Liver (tissue), 8 donors: ENCODE measurements at regions not wholly inside any gene's neighbourhood (a gene's known extent, or its start where the extent isn't known, plus 50 kb on each side); places are given as distances from the start of the nearest gene placed in this dataset.

Experiments
- DNase-seq: peaks from one replicate; pipeline ENCODE4 v3.0.0-alpha.2; 2017; ENCODE audit warnings: low spot score
- H3K27ac ChIP-seq, 2 donors: one replicate each; pipeline ENCODE4 v1.7.0; 2013; ENCODE audit warnings: inconsistent platforms in 2 of 2, low read length in 2 of 2, control low read depth in 1 of 2, low read depth in 1 of 2, mild to moderate bottlenecking in 1 of 2
- H3K27me3 ChIP-seq, 4 donors: one replicate each; pipeline versions ENCODE4 v1.6.1 to v1.7.0; 2013; ENCODE audit warnings: low read length in 3 of 4, inconsistent platforms in 1 of 4, mild to moderate bottlenecking in 1 of 4, moderate library complexity in 1 of 4; ENCODE audit not compliant: control insufficient read depth in 4 of 4, insufficient read depth in 4 of 4
- H3K36me3 ChIP-seq, 4 donors: one replicate each; pipeline versions ENCODE4 v1.6.1 to v1.7.0; 2013; ENCODE audit warnings: low read length in 3 of 4, mild to moderate bottlenecking in 3 of 4, low read depth in 1 of 4, moderate library complexity in 1 of 4; ENCODE audit not compliant: control insufficient read depth in 4 of 4, insufficient read depth in 3 of 4
- H3K4me1 ChIP-seq, 4 donors: one replicate each; pipeline versions ENCODE4 v1.6.1 to v1.7.0; 2013; ENCODE audit warnings: low read length in 3 of 4, mild to moderate bottlenecking in 3 of 4, moderate library complexity in 1 of 4; ENCODE audit not compliant: control insufficient read depth in 4 of 4, insufficient read depth in 4 of 4
- H3K4me3 ChIP-seq, 3 donors: one replicate each; pipeline versions ENCODE4 v1.6.1 to v1.7.0; 2013; ENCODE audit warnings: low read length in 3 of 3, control low read depth in 1 of 3, low read depth in 1 of 3, mild to moderate bottlenecking in 1 of 3
- H3K9ac ChIP-seq, 2 donors: one replicate each; pipeline ENCODE4 v1.7.0; 2013; ENCODE audit warnings: low read length in 2 of 2, mild to moderate bottlenecking in 2 of 2, moderate library complexity in 2 of 2, control low read depth in 1 of 2, low read depth in 1 of 2
- H3K9me3 ChIP-seq, 4 donors: one replicate each; pipeline versions ENCODE4 v1.6.1 to v1.7.0; 2013; ENCODE audit warnings: low read length in 3 of 4; ENCODE audit not compliant: control insufficient read depth in 4 of 4
- EGR1 ChIP-seq, 2 donors: IDR thresholded peaks; 2 replicates each; pipeline ENCODE4 v1.6.1; 2016 to 2018; ENCODE audit warnings: antibody characterized with exemption in 2 of 2, low read depth in 2 of 2
- FOXA1 ChIP-seq: IDR thresholded peaks from 2 replicates; pipeline ENCODE4 v1.6.1; 2016; ENCODE audit warnings: antibody characterized with exemption
- FOXA2 ChIP-seq: IDR thresholded peaks from 2 replicates; pipeline ENCODE4 v1.6.1; 2016; ENCODE audit warnings: antibody characterized with exemption
- GABPA ChIP-seq, 2 donors: IDR thresholded peaks in 1 of 2; conservative IDR thresholded peaks in 1 of 2; 2 replicates each; pipeline ENCODE4 v1.6.1; 2016; ENCODE audit warnings: antibody characterized with exemption in 2 of 2, mild to moderate bottlenecking in 1 of 2, moderate library complexity in 1 of 2
- HNF4A ChIP-seq, 2 donors: conservative IDR thresholded peaks; 2 replicates each; pipeline ENCODE4 v1.6.1; 2016; ENCODE audit warnings: antibody characterized with exemption in 2 of 2, mild to moderate bottlenecking in 2 of 2
- HNF4G ChIP-seq: IDR thresholded peaks from 2 replicates; pipeline ENCODE4 v1.6.1; 2016; ENCODE audit warnings: antibody characterized with exemption
- JUND ChIP-seq, 2 donors: IDR thresholded peaks; 2 replicates each; pipeline ENCODE4 v1.6.1; 2016; ENCODE audit warnings: antibody characterized with exemption in 2 of 2
- NR2F2 ChIP-seq: IDR thresholded peaks from 2 replicates; pipeline ENCODE4 v1.6.1; 2016; ENCODE audit warnings: antibody characterized with exemption
- RAD21 ChIP-seq, 2 donors: IDR thresholded peaks; 2 replicates each; pipeline ENCODE4 v1.6.1; 2016; ENCODE audit warnings: antibody characterized with exemption in 2 of 2, mild to moderate bottlenecking in 2 of 2
- RXRA ChIP-seq, 2 donors: IDR thresholded peaks; 2 replicates each; pipeline ENCODE4 v1.6.1; 2017 to 2018; ENCODE audit warnings: antibody characterized with exemption in 2 of 2, mild to moderate bottlenecking in 1 of 2
- SP1 ChIP-seq: IDR thresholded peaks from 2 replicates; pipeline ENCODE4 v1.6.1; 2018; ENCODE audit warnings: antibody characterized with exemption, mild to moderate bottlenecking
- TAF1 ChIP-seq: conservative IDR thresholded peaks from 2 replicates; pipeline ENCODE4 v1.6.1; 2016; ENCODE audit warnings: antibody characterized with exemption, mild to moderate bottlenecking
- YY1 ChIP-seq: IDR thresholded peaks from 2 replicates; pipeline ENCODE4 v1.6.1; 2016; ENCODE audit warnings: antibody characterized with exemption, mild to moderate bottlenecking
- WGBS: extraction: QIAGEN DNeasy Blood & Tissue Kit; methylation state at CpG from one replicate; pipeline ENCODE4 v1.1.7; 2013; 5-methylcytosine and 5-hydroxymethylcytosine counted together
- TF ChIP-seq, protein P1 (sequence below): IDR thresholded peaks from 2 replicates; pipeline ENCODE4 v1.6.1; 2016; ENCODE audit warnings: antibody characterized with exemption
- TF ChIP-seq, protein P2 (sequence below): IDR thresholded peaks from 2 replicates; pipeline ENCODE4 v1.6.1; 2016; ENCODE audit warnings: antibody characterized with exemption
- TF ChIP-seq, protein P3 (sequence below): IDR thresholded peaks from 2 replicates; pipeline ENCODE4 v1.6.1; 2016; ENCODE audit warnings: antibody characterized with exemption
- TF ChIP-seq, protein P4 (sequence below): IDR thresholded peaks from 2 replicates; pipeline ENCODE4 v1.6.1; 2016; ENCODE audit warnings: antibody characterized with exemption, mild to moderate bottlenecking
- TF ChIP-seq, protein P5 (sequence below): fragments of 150-350 bp; IDR thresholded peaks from 2 replicates; pipeline ENCODE4 v1.5.1; 2017; ENCODE audit warnings: improper control_type of control experiment, low read depth, low read length; ENCODE audit not compliant: missing input control
- donor health status: healthy.
- donor health status: healthy.
- donor health status: healthy.
- donor health status: healthy.
- donor health status: healthy.

DNA sequence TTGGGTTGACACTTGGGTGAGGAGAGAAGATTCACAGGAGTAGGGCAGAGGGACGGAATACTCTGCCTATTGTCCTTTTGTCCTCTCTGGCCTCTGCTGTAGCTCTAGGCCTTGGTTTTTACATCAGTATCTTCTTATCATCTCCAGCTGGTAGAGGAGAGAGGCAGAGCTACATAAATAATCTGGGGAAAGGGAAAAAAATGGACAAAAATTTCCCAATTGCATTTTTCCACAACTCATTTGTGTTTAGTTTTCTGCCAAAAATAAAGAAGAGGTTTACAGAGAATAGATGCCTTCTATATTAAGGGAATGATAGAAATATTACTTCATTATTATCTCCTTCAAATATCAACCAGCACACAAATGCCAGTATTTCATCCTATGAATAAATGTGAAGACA lies 216.4 kb upstream of the P2RY1 start:
- H3K4me1 ChIP-seq = no peaks in the 10 kb centered on the region
- H3K4me3 ChIP-seq = no peak overlapping the region
- no peak overlapping the region for H3K9ac ChIP-seq
- no peaks in the 10 kb centered on the region for H3K9me3 ChIP-seq
- TF ChIP-seq NR2F2 = no peak
- TF ChIP-seq, protein P1, sequence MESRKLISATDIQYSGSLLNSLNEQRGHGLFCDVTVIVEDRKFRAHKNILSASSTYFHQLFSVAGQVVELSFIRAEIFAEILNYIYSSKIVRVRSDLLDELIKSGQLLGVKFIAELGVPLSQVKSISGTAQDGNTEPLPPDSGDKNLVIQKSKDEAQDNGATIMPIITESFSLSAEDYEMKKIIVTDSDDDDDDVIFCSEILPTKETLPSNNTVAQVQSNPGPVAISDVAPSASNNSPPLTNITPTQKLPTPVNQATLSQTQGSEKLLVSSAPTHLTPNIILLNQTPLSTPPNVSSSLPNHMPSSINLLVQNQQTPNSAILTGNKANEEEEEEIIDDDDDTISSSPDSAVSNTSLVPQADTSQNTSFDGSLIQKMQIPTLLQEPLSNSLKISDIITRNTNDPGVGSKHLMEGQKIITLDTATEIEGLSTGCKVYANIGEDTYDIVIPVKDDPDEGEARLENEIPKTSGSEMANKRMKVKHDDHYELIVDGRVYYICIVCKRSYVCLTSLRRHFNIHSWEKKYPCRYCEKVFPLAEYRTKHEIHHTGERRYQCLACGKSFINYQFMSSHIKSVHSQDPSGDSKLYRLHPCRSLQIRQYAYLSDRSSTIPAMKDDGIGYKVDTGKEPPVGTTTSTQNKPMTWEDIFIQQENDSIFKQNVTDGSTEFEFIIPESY = no peak
- TF ChIP-seq JUND (IDR thresholded peaks at IDR 0.05) = no peak
- TF ChIP-seq TAF1 = no peak
- TF ChIP-seq FOXA2 = no peak
- TF ChIP-seq EGR1 (IDR thresholded peaks at IDR 0.05; ENCODE audit: low read depth in 2 of 2) = no peak
- TF ChIP-seq, protein P2, sequence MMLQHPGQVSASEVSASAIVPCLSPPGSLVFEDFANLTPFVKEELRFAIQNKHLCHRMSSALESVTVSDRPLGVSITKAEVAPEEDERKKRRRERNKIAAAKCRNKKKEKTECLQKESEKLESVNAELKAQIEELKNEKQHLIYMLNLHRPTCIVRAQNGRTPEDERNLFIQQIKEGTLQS = no peak
- TF ChIP-seq RAD21 (IDR thresholded peaks at IDR 0.05) = no peak
- TF ChIP-seq, protein P3, sequence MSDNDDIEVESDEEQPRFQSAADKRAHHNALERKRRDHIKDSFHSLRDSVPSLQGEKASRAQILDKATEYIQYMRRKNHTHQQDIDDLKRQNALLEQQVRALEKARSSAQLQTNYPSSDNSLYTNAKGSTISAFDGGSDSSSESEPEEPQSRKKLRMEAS = no peak
- TF ChIP-seq GABPA (IDR thresholded peaks at IDR 0.05 in 1 of 2, conservative IDR thresholded peaks at IDR 0.05 in 1 of 2) = no peak
- TF ChIP-seq, protein P4, sequence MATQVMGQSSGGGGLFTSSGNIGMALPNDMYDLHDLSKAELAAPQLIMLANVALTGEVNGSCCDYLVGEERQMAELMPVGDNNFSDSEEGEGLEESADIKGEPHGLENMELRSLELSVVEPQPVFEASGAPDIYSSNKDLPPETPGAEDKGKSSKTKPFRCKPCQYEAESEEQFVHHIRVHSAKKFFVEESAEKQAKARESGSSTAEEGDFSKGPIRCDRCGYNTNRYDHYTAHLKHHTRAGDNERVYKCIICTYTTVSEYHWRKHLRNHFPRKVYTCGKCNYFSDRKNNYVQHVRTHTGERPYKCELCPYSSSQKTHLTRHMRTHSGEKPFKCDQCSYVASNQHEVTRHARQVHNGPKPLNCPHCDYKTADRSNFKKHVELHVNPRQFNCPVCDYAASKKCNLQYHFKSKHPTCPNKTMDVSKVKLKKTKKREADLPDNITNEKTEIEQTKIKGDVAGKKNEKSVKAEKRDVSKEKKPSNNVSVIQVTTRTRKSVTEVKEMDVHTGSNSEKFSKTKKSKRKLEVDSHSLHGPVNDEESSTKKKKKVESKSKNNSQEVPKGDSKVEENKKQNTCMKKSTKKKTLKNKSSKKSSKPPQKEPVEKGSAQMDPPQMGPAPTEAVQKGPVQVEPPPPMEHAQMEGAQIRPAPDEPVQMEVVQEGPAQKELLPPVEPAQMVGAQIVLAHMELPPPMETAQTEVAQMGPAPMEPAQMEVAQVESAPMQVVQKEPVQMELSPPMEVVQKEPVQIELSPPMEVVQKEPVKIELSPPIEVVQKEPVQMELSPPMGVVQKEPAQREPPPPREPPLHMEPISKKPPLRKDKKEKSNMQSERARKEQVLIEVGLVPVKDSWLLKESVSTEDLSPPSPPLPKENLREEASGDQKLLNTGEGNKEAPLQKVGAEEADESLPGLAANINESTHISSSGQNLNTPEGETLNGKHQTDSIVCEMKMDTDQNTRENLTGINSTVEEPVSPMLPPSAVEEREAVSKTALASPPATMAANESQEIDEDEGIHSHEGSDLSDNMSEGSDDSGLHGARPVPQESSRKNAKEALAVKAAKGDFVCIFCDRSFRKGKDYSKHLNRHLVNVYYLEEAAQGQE = no peak
- TF ChIP-seq, protein P5, sequence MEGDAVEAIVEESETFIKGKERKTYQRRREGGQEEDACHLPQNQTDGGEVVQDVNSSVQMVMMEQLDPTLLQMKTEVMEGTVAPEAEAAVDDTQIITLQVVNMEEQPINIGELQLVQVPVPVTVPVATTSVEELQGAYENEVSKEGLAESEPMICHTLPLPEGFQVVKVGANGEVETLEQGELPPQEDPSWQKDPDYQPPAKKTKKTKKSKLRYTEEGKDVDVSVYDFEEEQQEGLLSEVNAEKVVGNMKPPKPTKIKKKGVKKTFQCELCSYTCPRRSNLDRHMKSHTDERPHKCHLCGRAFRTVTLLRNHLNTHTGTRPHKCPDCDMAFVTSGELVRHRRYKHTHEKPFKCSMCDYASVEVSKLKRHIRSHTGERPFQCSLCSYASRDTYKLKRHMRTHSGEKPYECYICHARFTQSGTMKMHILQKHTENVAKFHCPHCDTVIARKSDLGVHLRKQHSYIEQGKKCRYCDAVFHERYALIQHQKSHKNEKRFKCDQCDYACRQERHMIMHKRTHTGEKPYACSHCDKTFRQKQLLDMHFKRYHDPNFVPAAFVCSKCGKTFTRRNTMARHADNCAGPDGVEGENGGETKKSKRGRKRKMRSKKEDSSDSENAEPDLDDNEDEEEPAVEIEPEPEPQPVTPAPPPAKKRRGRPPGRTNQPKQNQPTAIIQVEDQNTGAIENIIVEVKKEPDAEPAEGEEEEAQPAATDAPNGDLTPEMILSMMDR = no peak
- no peak for TF ChIP-seq HNF4A (conservative IDR thresholded peaks at IDR 0.05)
- no peak for TF ChIP-seq RXRA (IDR thresholded peaks at IDR 0.05)
- no peak for TF ChIP-seq HNF4G
- no peak for TF ChIP-seq FOXA1
- TF ChIP-seq YY1 = no peak
- no peak for TF ChIP-seq SP1
- 94% methylated on average over 1 of the region's 1 CpG for WGBS
- H3K27ac ChIP-seq = no peak overlapping the region
- no peak for DNase-seq
- H3K36me3 ChIP-seq = no peaks in the 10 kb centered on the region
- no peaks in the 10 kb centered on the region for H3K27me3 ChIP-seq

DNA sequence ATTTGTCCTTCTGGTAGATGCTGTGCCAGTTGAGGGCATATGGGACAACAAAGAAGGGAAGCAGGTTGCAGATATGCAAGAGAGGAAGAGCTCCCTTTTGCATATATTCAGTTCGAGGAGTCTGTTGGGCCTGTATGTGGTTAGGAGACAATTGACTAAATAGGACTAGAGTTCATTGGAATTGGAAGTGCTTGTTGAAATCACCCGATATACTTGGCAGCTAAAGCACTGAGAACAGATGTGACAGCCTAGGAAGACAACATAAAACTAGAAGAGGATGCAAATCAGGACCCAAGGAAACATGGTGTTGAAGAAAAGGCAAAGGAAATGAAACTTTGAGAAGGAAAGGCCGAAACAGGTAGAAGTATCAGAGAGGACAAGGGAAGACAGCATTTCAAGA lies 215.2 kb upstream of the P2RY1 start:
- Histone ChIP-seq H3K27me3 (no peaks in the 10 kb centered on the region), H3K9me3 (no peaks in the 10 kb centered on the region), H3K36me3 (no peaks in the 10 kb centered on the region), H3K4me3 (no peak overlapping the region), H3K4me1 (no peaks in the 10 kb centered on the region), H3K27ac (no peak overlapping the region), H3K9ac (no peak overlapping the region)
- DNase-seq = no peak
- TF ChIP-seq, protein P4 = no peak
- no peak for TF ChIP-seq NR2F2
- TF ChIP-seq, protein P5 = no peak
- no peak for TF ChIP-seq HNF4A (conservative IDR thresholded peaks at IDR 0.05)
- TF ChIP-seq, protein P3 = no peak
- TF ChIP-seq FOXA1 = no peak
- no peak for TF ChIP-seq RXRA (IDR thresholded peaks at IDR 0.05)
- TF ChIP-seq JUND (IDR thresholded peaks at IDR 0.05) = no peak
- 90% methylated on average over 3 of the region's 3 CpGs for WGBS
